ENCODE measurements at regions not wholly inside any gene's neighbourhood (a gene's known extent, or its start where the extent isn't known, plus 50 kb on each side); places are given as distances from the start of the nearest gene placed in this dataset.

DNA sequence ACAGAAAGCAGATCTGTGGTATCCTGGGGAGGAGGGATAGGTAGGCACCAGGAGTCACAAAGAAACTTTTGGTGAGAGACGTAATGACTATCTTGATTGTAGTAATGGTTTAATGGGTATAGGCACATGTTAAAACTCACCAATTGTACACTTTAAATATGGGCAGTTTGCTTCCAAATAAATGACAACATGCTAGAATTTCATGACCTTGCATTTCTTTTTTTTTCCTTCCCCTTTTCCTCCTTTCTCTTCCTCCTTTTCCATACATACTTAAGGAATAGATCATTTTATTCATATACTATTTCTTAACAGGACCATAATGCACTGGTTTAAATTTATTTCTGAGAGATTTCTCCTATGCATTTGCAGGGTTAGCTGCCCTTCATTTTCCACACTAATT, 341.8 kb downstream of the TMEM182 start:
- TF ChIP-seq, protein P1, sequence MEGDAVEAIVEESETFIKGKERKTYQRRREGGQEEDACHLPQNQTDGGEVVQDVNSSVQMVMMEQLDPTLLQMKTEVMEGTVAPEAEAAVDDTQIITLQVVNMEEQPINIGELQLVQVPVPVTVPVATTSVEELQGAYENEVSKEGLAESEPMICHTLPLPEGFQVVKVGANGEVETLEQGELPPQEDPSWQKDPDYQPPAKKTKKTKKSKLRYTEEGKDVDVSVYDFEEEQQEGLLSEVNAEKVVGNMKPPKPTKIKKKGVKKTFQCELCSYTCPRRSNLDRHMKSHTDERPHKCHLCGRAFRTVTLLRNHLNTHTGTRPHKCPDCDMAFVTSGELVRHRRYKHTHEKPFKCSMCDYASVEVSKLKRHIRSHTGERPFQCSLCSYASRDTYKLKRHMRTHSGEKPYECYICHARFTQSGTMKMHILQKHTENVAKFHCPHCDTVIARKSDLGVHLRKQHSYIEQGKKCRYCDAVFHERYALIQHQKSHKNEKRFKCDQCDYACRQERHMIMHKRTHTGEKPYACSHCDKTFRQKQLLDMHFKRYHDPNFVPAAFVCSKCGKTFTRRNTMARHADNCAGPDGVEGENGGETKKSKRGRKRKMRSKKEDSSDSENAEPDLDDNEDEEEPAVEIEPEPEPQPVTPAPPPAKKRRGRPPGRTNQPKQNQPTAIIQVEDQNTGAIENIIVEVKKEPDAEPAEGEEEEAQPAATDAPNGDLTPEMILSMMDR (conservative IDR thresholded peaks at IDR 0.05; ENCODE audit: low read depth, low read length), result no peak
- no peak for DNase-seq (ENCODE audit: low read depth)
- no peak overlapping the region for H3K4me3 ChIP-seq (ENCODE audit: low read length)

DNA sequence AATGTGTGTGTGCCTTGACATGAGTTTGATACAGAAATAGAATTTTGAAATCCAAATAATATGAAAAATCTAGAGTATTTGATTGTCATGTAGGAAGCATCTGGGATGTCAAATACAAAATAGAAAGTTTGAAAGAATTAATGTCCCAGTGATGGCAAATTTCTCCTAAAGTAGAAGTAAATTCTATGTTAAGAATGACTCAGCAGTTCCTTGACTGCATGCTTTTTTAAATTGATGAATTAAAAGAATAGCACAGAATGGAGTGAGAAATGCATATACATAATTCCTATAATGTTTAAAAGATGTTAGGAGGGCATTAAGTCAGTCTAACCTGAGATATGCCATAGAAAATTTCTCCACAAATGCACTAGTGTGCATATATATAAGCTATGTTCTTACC, 357.5 kb downstream of the TMEM182 start:
- no peak for DNase-seq (ENCODE audit: low read depth)
- TF ChIP-seq, protein P1 (conservative IDR thresholded peaks at IDR 0.05; ENCODE audit: low read depth, low read length), result no peak
- no peak overlapping the region for H3K4me3 ChIP-seq (ENCODE audit: low read length)

DNA sequence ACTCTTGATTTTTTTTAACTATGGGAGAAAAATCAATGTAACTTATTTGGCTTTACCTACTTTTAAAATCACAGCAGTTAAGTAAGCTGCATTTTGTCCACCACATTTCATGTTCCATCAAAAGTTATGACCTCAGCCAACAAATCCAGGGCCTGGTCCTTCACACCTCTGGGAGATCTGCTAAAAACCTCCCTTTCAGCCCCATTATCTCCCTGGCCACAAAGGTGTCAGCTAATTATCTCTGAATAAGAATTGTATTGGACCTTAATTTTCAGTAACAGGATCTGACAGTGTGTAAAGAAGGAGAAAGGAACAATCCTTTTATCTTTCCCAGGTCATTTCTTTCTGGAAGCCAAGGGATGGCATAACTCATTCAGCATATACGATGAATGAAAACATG, 359.3 kb downstream of the TMEM182 start:
- no peak for DNase-seq (ENCODE audit: low read depth)
- H3K4me3 ChIP-seq (ENCODE audit: low read length), result no peak overlapping the region
- TF ChIP-seq, protein P1 (conservative IDR thresholded peaks at IDR 0.05; ENCODE audit: low read depth, low read length), result no peak

DNA sequence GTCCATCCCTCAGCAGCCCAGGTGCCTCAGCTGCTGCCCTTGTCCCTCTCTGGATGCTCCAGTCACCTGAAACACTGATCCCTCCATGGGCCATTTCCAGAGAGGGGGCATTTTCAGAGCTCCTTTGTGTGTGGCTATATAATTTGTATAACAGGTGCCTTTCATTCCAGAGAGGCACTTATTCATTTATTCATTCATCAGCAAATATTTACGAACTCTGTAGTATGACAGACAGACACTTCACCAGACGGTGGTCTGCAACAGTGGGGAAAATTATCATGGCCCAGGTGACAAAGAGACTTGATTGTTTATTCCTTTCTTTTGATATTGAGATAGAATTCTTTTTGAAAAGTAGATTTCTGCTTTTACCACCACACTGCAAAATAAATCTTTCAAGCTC, 361.7 kb downstream of the TMEM182 start:
- DNase-seq (ENCODE audit: low read depth), result no peak
- H3K4me3 ChIP-seq (ENCODE audit: low read length), result no peak overlapping the region
- TF ChIP-seq, protein P1 (conservative IDR thresholded peaks at IDR 0.05; ENCODE audit: low read depth, low read length), result no peak

DNA sequence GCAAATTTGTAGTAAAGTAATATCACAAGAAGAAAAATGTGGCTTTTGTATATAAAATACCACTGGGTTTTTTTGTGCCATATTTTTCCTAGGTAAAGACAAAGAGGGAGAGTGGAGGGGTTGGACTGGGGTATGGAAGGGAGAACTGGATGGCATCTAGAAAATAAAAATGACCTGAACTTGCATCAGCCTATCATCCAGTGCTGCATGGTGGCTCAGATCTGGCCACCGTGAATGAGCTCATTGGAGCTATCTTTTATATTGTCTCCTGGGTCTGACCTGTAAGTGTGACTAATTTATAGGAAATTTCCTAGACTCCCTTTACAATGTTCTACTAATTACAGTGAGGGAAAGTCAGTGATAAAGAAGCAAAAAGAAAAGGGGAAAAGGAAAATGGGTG, 369.0 kb downstream of the TMEM182 start:
- TF ChIP-seq, protein P1 (conservative IDR thresholded peaks at IDR 0.05; ENCODE audit: low read depth, low read length), result no peak
- H3K4me3 ChIP-seq (ENCODE audit: low read length), result no peak overlapping the region
- DNase-seq (ENCODE audit: low read depth), result no peak

DNA sequence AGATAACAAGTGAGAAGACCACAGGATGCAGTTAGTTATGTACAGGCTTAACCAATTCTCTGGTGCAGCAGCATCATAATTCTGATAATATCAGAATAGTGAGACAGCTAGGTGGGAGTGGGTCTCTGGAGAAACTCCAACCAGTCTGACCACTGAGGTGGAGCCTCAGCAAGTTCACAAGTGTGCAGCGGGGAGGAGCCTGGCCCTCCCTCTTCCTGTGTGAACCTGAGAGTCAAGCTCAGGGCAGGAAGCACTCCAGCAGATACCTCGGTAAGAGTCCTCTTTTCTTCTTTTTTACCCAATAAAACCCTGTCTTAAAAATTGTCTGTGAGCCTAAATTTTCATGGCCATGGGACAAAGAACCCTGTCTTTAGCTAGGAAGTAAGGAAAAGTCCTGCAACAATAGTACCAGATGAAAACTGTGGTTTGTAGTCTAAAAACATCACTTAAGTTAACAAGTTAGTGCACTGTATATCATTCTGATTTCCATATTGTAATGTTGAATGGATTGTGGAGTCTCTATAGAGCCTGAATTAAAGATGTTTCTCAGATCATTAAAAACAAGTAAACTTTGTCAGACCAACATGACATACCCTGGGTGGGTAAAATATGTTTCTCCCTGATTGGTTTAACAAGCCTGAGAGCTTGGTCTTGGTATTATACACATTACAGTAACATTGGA, 370.8 kb downstream of the TMEM182 start:
- TF ChIP-seq, protein P1 (conservative IDR thresholded peaks at IDR 0.05; ENCODE audit: low read depth, low read length), result no peak
- DNase-seq (ENCODE audit: low read depth), result no peak
- no peak overlapping the region for H3K4me3 ChIP-seq (ENCODE audit: low read length)

DNA sequence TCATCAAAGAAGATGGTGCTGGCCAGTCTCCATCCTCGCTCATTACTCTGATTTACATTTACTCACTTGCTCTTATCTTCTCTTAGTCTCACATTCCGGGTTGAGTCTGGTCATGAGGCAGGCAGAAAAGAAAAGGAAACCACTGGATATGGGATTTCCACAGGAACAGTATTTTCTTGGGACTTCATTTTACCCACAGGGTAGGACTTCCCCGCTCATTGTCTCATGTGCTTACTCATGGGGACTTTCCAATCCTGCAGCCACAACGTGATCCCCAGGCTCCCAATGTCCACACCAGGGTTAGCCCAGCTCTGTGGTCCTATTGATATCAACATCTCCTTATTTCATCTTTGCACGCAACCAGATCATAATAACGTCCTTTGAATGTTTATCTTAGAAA, 373.8 kb downstream of the TMEM182 start:
- TF ChIP-seq, protein P1 (conservative IDR thresholded peaks at IDR 0.05; ENCODE audit: low read depth, low read length), result no peak
- no peak for DNase-seq (ENCODE audit: low read depth)
- H3K4me3 ChIP-seq (ENCODE audit: low read length), result no peak overlapping the region
